ENCODE measurements at regions not wholly inside any gene's neighbourhood (a gene's known extent, or its start where the extent isn't known, plus 50 kb on each side); places are given as distances from the start of the nearest gene placed in this dataset.
"Not testable (repeated sequence)": the region's sequence is repeated elsewhere in the genome, so short reads cannot be mapped to it uniquely, and the experiment has no call there.

GRCh38 chr3:174538151-174538550, 321.0 kb upstream of the NAALADL2 start:
- FAIRE-seq = no peak
- DNase-seq (ENCODE audit: low spot score) = no peak

GRCh38 chr3:174540116-174540908, 318.8 kb upstream of the NAALADL2 start:
- FAIRE-seq (no peak), DNase-seq (ENCODE audit: low spot score) (no peak)

- DNase-seq (ENCODE audit: low spot score) = no peak
- FAIRE-seq = no peak
Measured at GRCh38 chr3:174541708-174542315, 317.3 kb upstream of the NAALADL2 start.

DNA sequence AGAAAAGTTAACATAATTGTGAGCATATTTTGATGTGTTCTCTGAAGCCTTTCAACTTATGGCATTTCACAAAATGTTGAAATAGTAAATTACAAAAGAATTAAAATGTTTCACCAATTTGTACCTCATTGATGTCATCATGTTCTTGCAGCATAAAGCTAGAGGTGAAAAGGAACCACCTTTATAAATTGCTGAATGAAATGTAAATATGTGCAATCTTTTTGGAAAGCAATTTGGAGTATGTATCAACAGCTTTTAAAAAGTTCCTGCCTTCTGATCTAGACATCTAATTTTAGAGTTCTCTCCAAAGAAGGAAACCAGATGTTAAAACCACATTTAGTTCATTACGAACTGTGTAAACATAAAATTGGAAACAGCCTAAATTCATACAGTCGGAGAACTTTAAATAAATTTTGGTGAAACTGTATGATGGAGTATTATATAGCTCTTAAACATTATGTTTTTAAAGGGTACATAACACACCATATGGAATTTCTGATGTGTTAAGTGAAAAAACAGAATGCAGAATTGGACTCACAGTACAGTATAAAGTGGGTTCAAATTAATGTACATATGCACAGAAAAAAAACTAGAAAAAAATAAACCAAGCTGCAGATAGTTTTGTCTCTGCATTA, 311.2 kb upstream of the NAALADL2 start:
- DNase-seq (ENCODE audit: low spot score) (no peak), FAIRE-seq (no peak)

DNA sequence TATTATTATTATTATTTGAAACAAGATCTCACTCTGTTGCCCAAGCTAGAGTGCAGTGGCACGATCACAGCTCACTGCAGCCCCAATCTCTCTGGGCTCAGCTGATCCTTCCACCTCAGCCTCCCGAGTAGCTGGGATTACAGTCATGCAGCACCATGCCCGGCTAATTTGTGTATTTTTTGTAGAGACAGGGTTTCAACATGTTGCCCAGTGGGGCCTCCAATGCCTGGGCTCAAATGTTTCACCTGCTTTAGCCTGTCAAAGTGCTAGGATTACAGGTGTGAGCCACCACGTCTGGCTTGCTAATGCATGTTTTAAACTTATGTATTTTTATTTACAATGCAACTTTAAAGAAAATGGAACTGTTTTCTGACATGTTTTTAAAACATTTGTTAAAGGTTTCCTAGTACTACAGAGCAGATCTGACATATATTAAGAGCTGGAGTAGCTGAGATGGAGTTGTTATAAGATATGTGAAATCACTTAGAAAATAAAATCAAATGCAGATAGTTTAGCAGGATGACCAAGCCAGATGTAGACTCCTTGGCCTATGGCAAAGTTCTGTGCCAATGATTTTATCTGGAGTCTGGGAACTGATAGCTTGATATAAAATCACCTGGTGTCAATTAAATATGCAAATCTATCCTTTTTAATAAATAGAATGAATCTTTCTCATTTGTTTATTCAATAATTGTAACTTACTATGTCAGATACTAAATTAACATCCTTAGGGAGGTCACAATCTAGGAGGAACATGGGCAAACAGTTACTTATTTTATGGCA, 310.1 kb upstream of the NAALADL2 start:
- FAIRE-seq (no peak), DNase-seq (ENCODE audit: low spot score) (no peak)

DNA sequence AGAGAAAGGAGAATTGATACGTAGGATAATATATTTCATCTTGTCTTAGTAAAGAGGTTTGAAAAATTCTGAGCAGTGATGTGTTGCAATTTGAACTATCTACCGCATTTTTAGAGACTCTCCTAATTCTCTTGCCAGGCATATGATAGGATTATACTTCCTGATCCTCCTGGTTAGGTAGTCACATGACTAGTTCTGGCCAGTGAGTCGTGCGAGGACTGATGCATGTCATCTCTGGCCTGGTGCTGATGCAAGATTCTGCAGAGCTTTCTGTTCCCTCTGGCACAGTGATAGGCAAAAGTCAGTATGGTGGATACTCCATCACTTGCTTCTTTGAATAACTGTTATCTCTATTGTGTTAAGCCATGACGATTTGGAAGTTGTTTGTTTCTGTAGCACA, 277.6 kb upstream of the NAALADL2 start:
- no peak for FAIRE-seq
- no peak for DNase-seq (ENCODE audit: low spot score)

- no peak for DNase-seq (ENCODE audit: low spot score)
- FAIRE-seq = no peak
Measured at GRCh38 chr3:174583396-174583795, 275.7 kb upstream of the NAALADL2 start.

- FAIRE-seq; DNase-seq (ENCODE audit: low spot score): not testable (repeated sequence)
Measured at GRCh38 chr3:174587137-174587536, 272.0 kb upstream of the NAALADL2 start.

GRCh38 chr3:174596447-174596982, 262.6 kb upstream of the NAALADL2 start:
- no peak for FAIRE-seq
- no peak for DNase-seq (ENCODE audit: low spot score)

DNA sequence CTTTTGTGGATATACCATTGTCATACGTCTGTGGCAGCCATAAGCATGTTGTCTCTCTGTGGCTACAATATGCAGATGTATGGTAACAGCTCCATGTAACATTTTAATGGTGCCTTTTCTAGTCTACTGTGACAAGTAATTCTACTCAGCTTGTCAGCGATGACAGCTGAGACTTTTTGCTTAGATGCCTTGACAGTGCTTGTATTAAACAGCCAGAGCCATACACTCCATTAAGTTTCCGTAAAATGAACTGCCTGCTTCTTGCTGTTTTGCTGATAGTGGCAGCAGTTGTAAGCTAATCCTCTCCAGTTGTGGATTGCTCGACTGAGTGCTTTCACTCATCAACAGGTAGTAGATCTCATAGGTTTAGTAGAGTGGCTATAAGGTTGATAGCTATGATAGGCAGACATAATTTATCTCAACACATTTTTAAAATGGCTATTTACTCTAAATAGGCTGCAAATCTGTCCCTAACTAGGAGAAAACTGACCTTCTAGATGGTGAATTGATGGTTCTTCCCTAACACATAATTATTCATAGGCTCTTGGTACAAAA, 260.2 kb upstream of the NAALADL2 start:
- DNase-seq (ENCODE audit: low spot score) (no peak), FAIRE-seq (no peak)

- FAIRE-seq (no peak), DNase-seq (ENCODE audit: low spot score) (no peak)
Measured at GRCh38 chr3:174613173-174613572, 246.0 kb upstream of the NAALADL2 start.

DNA sequence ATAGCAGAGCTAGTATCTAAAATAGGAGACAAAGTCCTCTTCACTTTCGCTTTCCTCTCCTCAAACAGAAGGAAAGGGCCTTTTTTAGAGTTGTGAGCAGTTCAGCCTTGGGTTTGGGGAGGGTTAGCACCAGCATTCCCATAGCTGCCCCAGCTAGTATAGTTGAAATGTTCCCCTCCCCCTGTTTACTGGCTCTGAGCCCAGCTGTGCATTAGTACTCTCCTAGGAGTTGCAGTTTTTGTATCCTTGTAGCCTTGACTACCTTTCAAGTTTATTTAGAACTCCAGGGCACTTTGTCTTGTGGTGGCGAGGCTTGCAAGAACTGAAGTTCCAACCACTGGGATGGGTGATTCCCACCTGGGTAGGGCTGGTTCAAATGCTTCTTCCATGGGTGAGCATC, 245.1 kb upstream of the NAALADL2 start:
- no peak for DNase-seq (ENCODE audit: low spot score)
- no peak for FAIRE-seq

DNA sequence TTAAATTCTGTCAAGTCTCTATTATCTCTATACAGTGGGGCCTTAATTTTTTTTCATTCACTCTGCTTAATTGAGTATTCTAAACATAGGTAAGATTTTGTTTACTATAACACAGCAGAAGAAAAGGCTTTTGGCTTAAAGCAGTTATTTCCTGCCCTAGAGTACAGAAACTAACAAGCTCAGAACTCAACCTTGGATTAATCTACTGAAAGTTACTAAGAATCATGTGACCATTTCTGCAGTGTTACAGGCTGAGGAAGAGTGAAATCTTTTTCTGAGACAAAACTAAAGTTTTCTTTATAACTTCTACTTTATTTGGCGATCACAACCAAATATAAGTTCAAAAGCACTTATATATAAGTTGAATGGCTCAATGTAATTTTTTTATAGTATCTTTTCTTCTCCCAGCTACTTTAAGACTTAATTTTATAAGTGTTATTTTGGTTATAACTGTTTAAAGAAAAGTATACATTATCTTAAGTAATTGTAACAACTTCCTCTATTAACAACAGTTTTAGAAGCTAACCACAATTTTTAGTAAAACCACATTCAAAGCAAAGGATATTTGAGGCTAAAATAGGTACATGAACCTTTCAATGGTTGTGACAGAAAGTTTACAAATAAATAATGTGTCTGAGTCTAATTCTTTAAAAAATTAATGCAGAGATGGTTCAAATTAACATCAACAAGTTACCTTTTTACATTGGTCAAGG, 240.6 kb upstream of the NAALADL2 start:
- DNase-seq (ENCODE audit: low spot score) = no peak
- FAIRE-seq = no peak

DNA sequence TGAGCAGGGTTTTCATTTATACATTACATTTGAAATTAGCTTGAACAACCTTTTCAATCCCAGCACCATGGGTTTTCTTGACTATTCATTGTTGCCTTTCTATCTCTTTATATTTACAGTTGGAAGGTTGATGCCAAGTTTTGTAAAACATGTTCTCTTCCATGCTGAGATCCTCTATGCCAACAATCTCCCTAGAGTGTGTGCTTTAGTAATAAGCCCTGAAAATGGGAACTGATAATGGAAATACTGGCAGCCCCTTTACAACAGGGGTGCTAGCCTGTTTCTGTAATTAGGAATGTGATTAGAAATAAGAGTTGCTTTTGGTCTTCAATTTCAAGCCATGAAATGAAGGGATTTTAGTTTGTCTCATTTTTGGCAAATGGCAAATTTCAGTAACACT, 239.9 kb upstream of the NAALADL2 start:
- no peak for FAIRE-seq
- DNase-seq (ENCODE audit: low spot score) = no peak

DNA sequence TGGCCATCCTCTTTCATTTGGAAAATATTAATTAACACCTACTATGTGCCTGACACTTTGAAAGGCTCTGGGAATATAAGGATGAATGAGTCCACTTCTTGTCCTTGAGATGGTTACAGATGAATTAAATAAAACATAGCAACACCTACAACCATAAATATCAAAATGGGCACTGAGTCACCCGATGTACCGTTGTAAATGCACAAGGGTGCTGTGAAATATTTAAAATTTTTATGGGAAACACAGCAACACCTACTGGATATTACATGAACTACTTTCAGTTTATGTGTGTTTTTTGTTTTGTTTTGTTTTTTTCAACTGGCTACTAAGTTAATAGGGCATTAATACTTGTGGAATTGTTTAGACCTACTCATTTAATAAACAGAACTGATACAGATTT, 239.0 kb upstream of the NAALADL2 start:
- no peak for FAIRE-seq
- DNase-seq (ENCODE audit: low spot score) = no peak

- DNase-seq (ENCODE audit: low spot score) = no peak
- FAIRE-seq = no peak
Measured at GRCh38 chr3:174620855-174621472, 238.2 kb upstream of the NAALADL2 start.

DNA sequence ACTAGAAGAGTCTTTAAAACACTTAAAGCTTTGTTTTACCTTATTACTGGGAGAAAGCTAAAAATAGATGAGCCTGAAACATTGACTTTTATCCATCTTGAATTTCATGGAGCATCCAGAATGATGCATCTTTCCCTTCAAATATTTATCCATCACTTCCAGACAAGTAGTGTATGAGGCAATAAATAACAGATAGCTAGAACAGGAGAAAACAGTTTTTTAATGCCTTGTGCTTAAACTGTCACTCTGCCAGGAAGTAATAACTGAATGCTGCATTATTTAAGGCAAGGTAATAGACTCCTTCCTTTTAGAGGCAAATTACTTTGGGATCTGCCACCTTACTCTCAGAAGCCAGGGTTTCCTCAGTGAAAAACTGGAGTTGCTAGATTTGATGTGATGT, 225.8 kb upstream of the NAALADL2 start:
- DNase-seq (ENCODE audit: low spot score) = no peak
- FAIRE-seq = no peak

- no peak for FAIRE-seq
Measured at GRCh38 chr3:174636451-174636850, 222.7 kb upstream of the NAALADL2 start.

GRCh38 chr3:174639406-174639805, 219.7 kb upstream of the NAALADL2 start:
- FAIRE-seq (no peak), DNase-seq (ENCODE audit: low spot score) (no peak)

More at GRCh38 chr3:174636451-174636850, 222.7 kb upstream of the NAALADL2 start:
- no peak for DNase-seq (ENCODE audit: low spot score)

- DNase-seq (ENCODE audit: low spot score) (no peak), FAIRE-seq (no peak)
Measured at GRCh38 chr3:174639970-174640369, 219.2 kb upstream of the NAALADL2 start.

Measured in urothelium cell line (cell line).